A549 (cell line): ENCODE measurements at regions not wholly inside any gene's neighbourhood (a gene's known extent, or its start where the extent isn't known, plus 50 kb on each side); places are given as distances from the start of the nearest gene placed in this dataset.

Experiments
- ATAC-seq, 2 experiments: fragments of 200-7000 bp in 1 of 2; fragments of >200 bp in 1 of 2; cut with Nextera tagmentation in 1 of 2; cut with Tn5 transposase in 1 of 2; 3 replicates each; pipeline versions ENCODE4 v1.8.0 to v1.9.1; 2018 to 2020; ENCODE audit warnings: mild to moderate bottlenecking in 1 of 2, moderate library complexity in 1 of 2
- CTCF ChIA-PET: fragments of 300-600 bp; sonication (Branson Sonifier 250); formaldehyde crosslinking; extraction: SDS; loops from one replicate; lab custom pipeline; 2021; ENCODE audit warnings: antibody characterized with exemption, inconsistent platforms; lab: Yijun Ruan, JAX
- POLR2A ChIA-PET: fragments of 350-600 bp; formaldehyde crosslinking; extraction: SDS; loops from one replicate; lab custom pipeline; 2021; ENCODE audit warnings: antibody characterized with exemption, inconsistent platforms; lab: Yijun Ruan, JAX
- DNase-seq, 2 experiments: peaks; one replicate each; pipeline versions ENCODE4 v3.0.0 to v3.0.0-alpha.2; 2011 to 2016; ENCODE audit warnings: low read depth in 1 of 2, low spot score in 1 of 2
- FAIRE-seq: peaks from 2 replicates; lab custom pipeline; 2011; peaks lifted over from hg19 to GRCh38; lab: Jason Lieb, UNC
- H3K27ac ChIP-seq, 2 experiments: fragments of >200 bp; sonication (Bioruptor Twin); formaldehyde crosslinking; 3 replicates each; pipeline ENCODE4 v1.5.1; 2016 to 2017
- H3K4me1 ChIP-seq: fragments of >200 bp; sonication (Bioruptor Twin); formaldehyde crosslinking; 3 replicates; pipeline ENCODE4 v1.6.1; 2016
- H3K4me2 ChIP-seq: fragments of >200 bp; sonication (Bioruptor Twin); formaldehyde crosslinking; 3 replicates; pipeline ENCODE4 v1.6.1; 2016
- H3K4me3 ChIP-seq: fragments of >200 bp; sonication (Bioruptor Twin); formaldehyde crosslinking; 3 replicates; pipeline ENCODE4 v1.5.1; 2016
- H3K9me3 ChIP-seq: fragments of >200 bp; sonication (Bioruptor Twin); formaldehyde crosslinking; 3 replicates; pipeline ENCODE4 v1.6.1; 2016
- CBX8 ChIP-seq: fragments of 200-600 bp; sonication (generic); IDR thresholded peaks from 2 replicates; pipeline ENCODE4 v1.6.1; 2016
- CEBPB ChIP-seq, 2 experiments: fragments of >200 bp in 1 of 2; sonication (Bioruptor Twin) in 1 of 2; formaldehyde crosslinking in 1 of 2; IDR thresholded peaks; 2 replicates each; pipeline ENCODE4 v1.6.1; 2012 to 2016
- CHD2 ChIP-seq: fragments of 150-350 bp; IDR thresholded peaks from 2 replicates; pipeline ENCODE4 v1.6.1; 2014; ENCODE audit warnings: low read length; ENCODE audit not compliant: partially characterized antibody
- EHMT2 ChIP-seq: fragments of 200-600 bp; sonication (generic); IDR thresholded peaks from 2 replicates; pipeline ENCODE4 v1.6.1; 2016; ENCODE audit warnings: antibody characterized with exemption, low read depth, mild to moderate bottlenecking, moderate library complexity
- EP300 ChIP-seq, 2 experiments: fragments of >200 bp; sonication (Bioruptor Twin); formaldehyde crosslinking; IDR thresholded peaks; 2 replicates in 1 of 2; 3 replicates in 1 of 2; pipeline ENCODE4 v1.6.1; 2016 to 2017
- FOSB ChIP-seq: fragments of 250-450 bp; sonication (Bioruptor Pico); IDR thresholded peaks from 2 replicates; pipeline ENCODE4 v1.5.0; 2020; ENCODE audit warnings: mild to moderate bottlenecking, moderate library complexity
- FOSL2 ChIP-seq, 2 experiments: fragments of 450-650 bp in 1 of 2; fragments of >200 bp in 1 of 2; sonication (Bioruptor Twin) in 1 of 2; formaldehyde crosslinking; IDR thresholded peaks; 2 replicates each; pipeline versions ENCODE4 v1.5.0 to v1.6.1; 2016 to 2020; ENCODE audit warnings: mild to moderate bottlenecking in 1 of 2, moderate library complexity in 1 of 2
- FOXS1 ChIP-seq: fragments of 250-450 bp; sonication (Bioruptor Pico); IDR thresholded peaks from 2 replicates; pipeline ENCODE4 v1.5.0; 2020; ENCODE audit warnings: mild to moderate bottlenecking, moderate library complexity
- HEYL ChIP-seq: fragments of 250-450 bp; sonication (Bioruptor Pico); IDR thresholded peaks from 2 replicates; pipeline ENCODE4 v1.8.0; 2021; ENCODE audit warnings: mild to moderate bottlenecking, moderate library complexity
- JUNB ChIP-seq: fragments of >200 bp; sonication (Bioruptor Twin); formaldehyde crosslinking; IDR thresholded peaks from 2 replicates; pipeline ENCODE4 v1.6.1; 2016
- KDM1A ChIP-seq: fragments of 200-600 bp; sonication (generic); IDR thresholded peaks from 2 replicates; pipeline ENCODE4 v1.6.1; 2016; ENCODE audit warnings: low read depth, mild to moderate bottlenecking
- KDM5A ChIP-seq: fragments of 200-600 bp; sonication (generic); IDR thresholded peaks from 2 replicates; pipeline ENCODE4 v1.6.1; 2016; ENCODE audit warnings: antibody characterized with exemption, mild to moderate bottlenecking
- MAFK ChIP-seq: fragments of 450-650 bp; IDR thresholded peaks from 2 replicates; pipeline ENCODE4 v1.6.1; 2014; ENCODE audit not compliant: partially characterized antibody
- NR3C1 ChIP-seq: fragments of >200 bp; sonication (Bioruptor Twin); formaldehyde crosslinking; IDR thresholded peaks from 3 replicates; pipeline ENCODE4 v1.6.1; 2017
- POLR2A ChIP-seq: IDR thresholded peaks from 2 replicates; pipeline ENCODE4 v1.6.1; 2012; ENCODE audit warnings: mild to moderate bottlenecking, low read length
- RARB ChIP-seq: fragments of 250-450 bp; sonication (Bioruptor Pico); IDR thresholded peaks from 2 replicates; pipeline ENCODE4 v1.8.0; 2021; ENCODE audit warnings: mild to moderate bottlenecking, moderate library complexity
- RFX5 ChIP-seq: fragments of 450-650 bp; IDR thresholded peaks from 2 replicates; pipeline ENCODE4 v1.7.1; 2014; ENCODE audit warnings: antibody characterized with exemption, mild to moderate bottlenecking, moderate library complexity
- TFCP2L1 ChIP-seq: fragments of 250-450 bp; sonication (Bioruptor Pico); IDR thresholded peaks from 2 replicates; pipeline ENCODE4 v1.5.0; 2021; ENCODE audit warnings: mild to moderate bottlenecking
- ZC3H11A ChIP-seq: fragments of 450-650 bp; IDR thresholded peaks from 2 replicates; pipeline ENCODE4 v1.6.1; 2014; ENCODE audit warnings: antibody characterized with exemption, mild to moderate bottlenecking
- ZNF302 ChIP-seq: fragments of 250-450 bp; sonication (Bioruptor Pico); IDR thresholded peaks from 2 replicates; pipeline ENCODE4 v1.9.0; 2021; ENCODE audit warnings: inconsistent platforms, mild to moderate bottlenecking, moderate library complexity
- ZSCAN20 ChIP-seq: fragments of 250-450 bp; sonication (Bioruptor Pico); IDR thresholded peaks from 2 replicates; pipeline ENCODE4 v1.8.0; 2022; ENCODE audit warnings: mild to moderate bottlenecking, moderate library complexity
- WGBS: methylation state at CpG from one replicate; pipeline ENCODE4 v1.1.6; 2017; ENCODE audit errors: missing lambda C conversion rate; 5-methylcytosine and 5-hydroxymethylcytosine counted together
- TF ChIP-seq, protein P1 (sequence below): IDR thresholded peaks from 2 replicates; pipeline ENCODE4 v1.6.1; 2012; ENCODE audit warnings: low read depth, borderline replicate concordance
- TF ChIP-seq, protein P2 (sequence below): fragments of >200 bp; sonication (Bioruptor Twin); formaldehyde crosslinking; IDR thresholded peaks from 3 replicates; pipeline ENCODE4 v1.6.1; 2016
- TF ChIP-seq, protein P3 (sequence below): fragments of >200 bp; sonication (Bioruptor Twin); formaldehyde crosslinking; IDR thresholded peaks from 3 replicates; pipeline ENCODE4 v1.5.1; 2016
- TF ChIP-seq, protein P4 (sequence below): fragments of 150-350 bp; IDR thresholded peaks from 2 replicates; pipeline ENCODE4 v1.6.1; 2014; ENCODE audit warnings: low read depth, mild to moderate bottlenecking, low read length
- TF ChIP-seq, protein P5 (sequence below): IDR thresholded peaks from 2 replicates; pipeline ENCODE4 v1.6.1; 2012

DNA sequence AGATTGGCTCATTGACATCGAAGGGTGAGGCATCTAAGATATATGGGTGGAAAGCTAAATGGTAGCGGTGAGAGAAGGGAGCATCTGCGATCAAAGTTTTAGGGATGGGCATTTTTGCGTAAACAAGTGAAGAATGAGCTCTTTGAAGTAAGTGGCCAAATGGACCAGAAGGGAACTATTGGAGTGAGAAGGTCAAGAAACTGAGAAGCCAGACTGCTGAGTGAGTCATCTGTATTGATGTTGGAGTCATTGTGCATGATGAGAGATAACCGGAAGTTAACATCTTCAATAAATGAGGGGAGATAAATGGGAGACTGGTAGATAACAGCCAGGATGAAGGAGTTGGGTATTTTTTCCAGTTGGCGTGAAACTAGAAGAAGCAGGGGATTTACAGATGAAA, 271.9 kb upstream of the PDE3A start:
- H3K9me3 ChIP-seq: no peaks in the 10 kb centered on the region
- no peak for TF ChIP-seq FOSB (CRISPR knock-in tag)
- TF ChIP-seq TFCP2L1: no peak
- TF ChIP-seq NR3C1: no peak
- TF ChIP-seq KDM5A: no peak
- no peak for TF ChIP-seq MAFK
- no peak for TF ChIP-seq RFX5
- TF ChIP-seq CBX8: no peak
- no peak for TF ChIP-seq ZNF302 (CRISPR knock-in tag)
- no peak for TF ChIP-seq KDM1A
- no peak for TF ChIP-seq EHMT2
- TF ChIP-seq, protein P1, sequence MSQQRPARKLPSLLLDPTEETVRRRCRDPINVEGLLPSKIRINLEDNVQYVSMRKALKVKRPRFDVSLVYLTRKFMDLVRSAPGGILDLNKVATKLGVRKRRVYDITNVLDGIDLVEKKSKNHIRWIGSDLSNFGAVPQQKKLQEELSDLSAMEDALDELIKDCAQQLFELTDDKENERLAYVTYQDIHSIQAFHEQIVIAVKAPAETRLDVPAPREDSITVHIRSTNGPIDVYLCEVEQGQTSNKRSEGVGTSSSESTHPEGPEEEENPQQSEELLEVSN: no peak
- TF ChIP-seq, protein P2, sequence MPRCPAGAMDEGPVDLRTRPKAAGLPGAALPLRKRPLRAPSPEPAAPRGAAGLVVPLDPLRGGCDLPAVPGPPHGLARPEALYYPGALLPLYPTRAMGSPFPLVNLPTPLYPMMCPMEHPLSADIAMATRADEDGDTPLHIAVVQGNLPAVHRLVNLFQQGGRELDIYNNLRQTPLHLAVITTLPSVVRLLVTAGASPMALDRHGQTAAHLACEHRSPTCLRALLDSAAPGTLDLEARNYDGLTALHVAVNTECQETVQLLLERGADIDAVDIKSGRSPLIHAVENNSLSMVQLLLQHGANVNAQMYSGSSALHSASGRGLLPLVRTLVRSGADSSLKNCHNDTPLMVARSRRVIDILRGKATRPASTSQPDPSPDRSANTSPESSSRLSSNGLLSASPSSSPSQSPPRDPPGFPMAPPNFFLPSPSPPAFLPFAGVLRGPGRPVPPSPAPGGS: no peak
- TF ChIP-seq EP300 (IDR thresholded peaks at IDR 0.05): no peak
- no peak for TF ChIP-seq FOSL2 (IDR thresholded peaks at IDR 0.05)
- no peak for TF ChIP-seq FOSL2 (CRISPR knock-in tag; IDR thresholded peaks at IDR 0.05)
- TF ChIP-seq FOXS1 (CRISPR knock-in tag): no peak
- TF ChIP-seq, protein P3, sequence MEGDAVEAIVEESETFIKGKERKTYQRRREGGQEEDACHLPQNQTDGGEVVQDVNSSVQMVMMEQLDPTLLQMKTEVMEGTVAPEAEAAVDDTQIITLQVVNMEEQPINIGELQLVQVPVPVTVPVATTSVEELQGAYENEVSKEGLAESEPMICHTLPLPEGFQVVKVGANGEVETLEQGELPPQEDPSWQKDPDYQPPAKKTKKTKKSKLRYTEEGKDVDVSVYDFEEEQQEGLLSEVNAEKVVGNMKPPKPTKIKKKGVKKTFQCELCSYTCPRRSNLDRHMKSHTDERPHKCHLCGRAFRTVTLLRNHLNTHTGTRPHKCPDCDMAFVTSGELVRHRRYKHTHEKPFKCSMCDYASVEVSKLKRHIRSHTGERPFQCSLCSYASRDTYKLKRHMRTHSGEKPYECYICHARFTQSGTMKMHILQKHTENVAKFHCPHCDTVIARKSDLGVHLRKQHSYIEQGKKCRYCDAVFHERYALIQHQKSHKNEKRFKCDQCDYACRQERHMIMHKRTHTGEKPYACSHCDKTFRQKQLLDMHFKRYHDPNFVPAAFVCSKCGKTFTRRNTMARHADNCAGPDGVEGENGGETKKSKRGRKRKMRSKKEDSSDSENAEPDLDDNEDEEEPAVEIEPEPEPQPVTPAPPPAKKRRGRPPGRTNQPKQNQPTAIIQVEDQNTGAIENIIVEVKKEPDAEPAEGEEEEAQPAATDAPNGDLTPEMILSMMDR: no peak
- TF ChIP-seq HEYL (CRISPR knock-in tag): no peak
- TF ChIP-seq POLR2A: no peak
- no peak overlapping the region for H3K27ac ChIP-seq
- ATAC-seq: no peak
- H3K4me1 ChIP-seq: no peaks in the 10 kb centered on the region
- H3K4me3 ChIP-seq: no peak overlapping the region
- POLR2A ChIA-PET: no interaction called here
- WGBS: 70% methylated on average over 6 of the region's 6 CpGs
- DNase-seq: no peak
- H3K4me2 ChIP-seq: no peak overlapping the region
- CTCF ChIA-PET: no interaction called here
- FAIRE-seq: no peak

DNA sequence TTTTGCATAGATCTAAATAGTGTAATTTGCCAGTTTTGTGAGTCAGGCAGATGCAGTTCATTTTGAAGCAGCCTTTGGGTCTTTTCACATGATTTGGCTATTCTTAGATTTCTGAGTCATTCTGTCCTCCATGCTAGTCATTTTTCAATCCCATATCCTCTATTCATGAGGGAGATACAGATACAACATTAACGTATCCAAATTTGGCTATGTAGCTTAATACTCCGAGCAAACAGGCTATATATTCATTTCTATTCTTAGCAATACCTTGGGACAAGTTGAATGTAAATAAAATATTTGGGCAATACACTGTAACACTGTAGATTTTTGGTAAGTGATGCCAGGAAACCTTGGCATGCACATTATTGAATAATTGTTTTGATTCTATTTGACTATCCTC, 270.7 kb upstream of the PDE3A start:
- H3K4me3 ChIP-seq: no peak overlapping the region
- no peak for DNase-seq
- H3K4me2 ChIP-seq: no peak overlapping the region
- ChIA-PET POLR2A (no interaction called here), CTCF (no interaction called here)
- TF ChIP-seq FOSB (CRISPR knock-in tag): no peak
- no peak for TF ChIP-seq MAFK
- no peak for TF ChIP-seq TFCP2L1
- no peak for TF ChIP-seq CEBPB (IDR thresholded peaks at IDR 0.05)
- TF ChIP-seq RARB: no peak
- no peak for TF ChIP-seq JUNB
- no peak for TF ChIP-seq CHD2
- no peak for TF ChIP-seq ZC3H11A
- no peak for TF ChIP-seq ZSCAN20 (CRISPR knock-in tag)
- TF ChIP-seq, protein P4, sequence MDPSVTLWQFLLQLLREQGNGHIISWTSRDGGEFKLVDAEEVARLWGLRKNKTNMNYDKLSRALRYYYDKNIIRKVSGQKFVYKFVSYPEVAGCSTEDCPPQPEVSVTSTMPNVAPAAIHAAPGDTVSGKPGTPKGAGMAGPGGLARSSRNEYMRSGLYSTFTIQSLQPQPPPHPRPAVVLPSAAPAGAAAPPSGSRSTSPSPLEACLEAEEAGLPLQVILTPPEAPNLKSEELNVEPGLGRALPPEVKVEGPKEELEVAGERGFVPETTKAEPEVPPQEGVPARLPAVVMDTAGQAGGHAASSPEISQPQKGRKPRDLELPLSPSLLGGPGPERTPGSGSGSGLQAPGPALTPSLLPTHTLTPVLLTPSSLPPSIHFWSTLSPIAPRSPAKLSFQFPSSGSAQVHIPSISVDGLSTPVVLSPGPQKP: no peak
- TF ChIP-seq, protein P5, sequence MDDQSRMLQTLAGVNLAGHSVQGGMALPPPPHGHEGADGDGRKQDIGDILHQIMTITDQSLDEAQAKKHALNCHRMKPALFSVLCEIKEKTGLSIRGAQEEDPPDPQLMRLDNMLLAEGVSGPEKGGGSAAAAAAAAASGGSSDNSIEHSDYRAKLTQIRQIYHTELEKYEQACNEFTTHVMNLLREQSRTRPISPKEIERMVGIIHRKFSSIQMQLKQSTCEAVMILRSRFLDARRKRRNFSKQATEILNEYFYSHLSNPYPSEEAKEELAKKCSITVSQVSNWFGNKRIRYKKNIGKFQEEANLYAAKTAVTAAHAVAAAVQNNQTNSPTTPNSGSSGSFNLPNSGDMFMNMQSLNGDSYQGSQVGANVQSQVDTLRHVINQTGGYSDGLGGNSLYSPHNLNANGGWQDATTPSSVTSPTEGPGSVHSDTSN: no peak
- H3K27ac ChIP-seq: no peak overlapping the region
- 48% methylated on average over 2 of the region's 2 CpGs for WGBS
- no peaks in the 10 kb centered on the region for H3K4me1 ChIP-seq
- ATAC-seq: no peak
- FAIRE-seq: no peak
- no peaks in the 10 kb centered on the region for H3K9me3 ChIP-seq
